ENCODE measurements at regions not wholly inside any gene's neighbourhood (a gene's known extent, or its start where the extent isn't known, plus 50 kb on each side); places are given as distances from the start of the nearest gene placed in this dataset.

DNA sequence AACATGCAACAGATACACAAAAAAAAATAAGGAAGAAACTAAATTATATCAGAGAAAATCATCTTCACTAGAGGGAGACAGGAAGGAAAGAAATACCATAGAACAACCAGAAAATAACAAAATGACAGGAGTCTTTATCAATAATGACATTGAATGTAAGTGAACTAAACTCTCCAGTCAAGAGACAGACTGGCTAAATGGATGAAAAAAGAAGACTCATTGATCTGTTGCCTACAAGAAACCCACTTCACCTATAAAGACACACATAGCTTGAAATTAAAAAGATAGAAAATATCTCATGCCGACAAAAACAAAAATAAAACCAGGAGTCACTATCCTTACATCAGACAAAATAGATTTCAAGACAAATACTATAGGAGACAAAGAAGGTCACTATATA is 593.1 kb upstream of the USP24 start:
- no peak overlapping the region for H3K27ac ChIP-seq (ENCODE audit: insufficient read depth in 1 of 2, low read depth in 1 of 2, low read length in 2 of 2, poor library complexity in 1 of 2, severe bottlenecking in 2 of 2)
- CTCF ChIA-PET: interaction anchor here (0.6 kb wide), 1 partner anchor 11 kb away, joined by 4 read pairs; no protein-coding TSS in a partner anchor
- peaks cover 0 to 7% (median 0%) of the 10 kb centered on the region in 5 experiments for H3K9me3 ChIP-seq (ENCODE audit: control extremely low read depth in 1 of 5, control insufficient read depth in 4 of 5, insufficient read depth in 2 of 5, low read depth in 1 of 5, low read length in 4 of 5)
- POLR2A ChIA-PET: no interaction called here
- no peaks in the 10 kb centered on the region for H3K4me1 ChIP-seq (ENCODE audit: control extremely low read depth in 1 of 4, control insufficient read depth in 4 of 4, insufficient read depth in 4 of 4, low read length in 3 of 4)
- H3K36me3 ChIP-seq (ENCODE audit: control insufficient read depth in 4 of 4, insufficient read depth in 4 of 4, low read length in 3 of 4): no peaks in the 10 kb centered on the region
- WGBS (ENCODE audit: insufficient coverage): no CpG with 5 or more reads among the region's 1 CpG
- DNase-seq: no peak
- no peak overlapping the region for H3K4me3 ChIP-seq (ENCODE audit: control insufficient read depth in 1 of 7, extremely low read depth in 1 of 7, insufficient read depth in 4 of 7, low read depth in 2 of 7, low read length in 6 of 7)
- H3K27me3 ChIP-seq (replicated peaks in 2 of 5; ENCODE audit: control insufficient read depth in 4 of 5, insufficient read depth in 5 of 5, low read length in 4 of 5): no peaks in the 10 kb centered on the region

DNA sequence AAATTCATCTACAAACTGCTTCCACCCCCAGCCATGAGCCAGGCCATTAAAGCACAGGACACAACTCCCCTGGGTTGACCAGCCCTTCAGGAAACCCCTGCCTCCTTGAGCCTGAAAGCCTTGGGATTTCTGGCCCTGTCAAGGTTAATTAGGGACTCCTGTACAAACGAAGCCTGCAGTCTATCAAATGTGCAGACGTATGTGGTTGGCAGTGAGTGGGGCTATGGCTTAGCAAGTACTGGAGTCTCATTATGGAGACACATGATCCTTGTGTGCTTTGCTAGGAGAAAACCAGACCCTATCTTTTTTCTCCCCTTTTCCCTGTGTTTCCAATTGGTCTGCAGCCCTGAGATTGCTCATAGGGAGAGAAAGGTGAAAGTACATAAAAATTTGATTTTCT is 588.3 kb upstream of the USP24 start:
- DNase-seq: no peak
- POLR2A ChIA-PET: no interaction called here
- Histone ChIP-seq H3K27ac (ENCODE audit: insufficient read depth in 1 of 2, low read depth in 1 of 2, low read length in 2 of 2, poor library complexity in 1 of 2, severe bottlenecking in 2 of 2) (no peak overlapping the region), H3K4me3 (ENCODE audit: control insufficient read depth in 1 of 7, extremely low read depth in 1 of 7, insufficient read depth in 4 of 7, low read depth in 2 of 7, low read length in 6 of 7) (no peak overlapping the region), H3K27me3 (replicated peaks in 2 of 5; ENCODE audit: control insufficient read depth in 4 of 5, insufficient read depth in 5 of 5, low read length in 4 of 5) (no peaks in the 10 kb centered on the region), H3K9me3 (ENCODE audit: control extremely low read depth in 1 of 5, control insufficient read depth in 4 of 5, insufficient read depth in 2 of 5, low read depth in 1 of 5, low read length in 4 of 5) (peaks cover 0 to 12% (median 0%) of the 10 kb centered on the region in 5 experiments), H3K36me3 (ENCODE audit: control insufficient read depth in 4 of 4, insufficient read depth in 4 of 4, low read length in 3 of 4) (no peaks in the 10 kb centered on the region), H3K4me1 (ENCODE audit: control extremely low read depth in 1 of 4, control insufficient read depth in 4 of 4, insufficient read depth in 4 of 4, low read length in 3 of 4) (no peaks in the 10 kb centered on the region)
- CTCF ChIA-PET: no interaction called here
- 100% methylated on average over 1 of the region's 2 CpGs for WGBS (ENCODE audit: insufficient coverage)

DNA sequence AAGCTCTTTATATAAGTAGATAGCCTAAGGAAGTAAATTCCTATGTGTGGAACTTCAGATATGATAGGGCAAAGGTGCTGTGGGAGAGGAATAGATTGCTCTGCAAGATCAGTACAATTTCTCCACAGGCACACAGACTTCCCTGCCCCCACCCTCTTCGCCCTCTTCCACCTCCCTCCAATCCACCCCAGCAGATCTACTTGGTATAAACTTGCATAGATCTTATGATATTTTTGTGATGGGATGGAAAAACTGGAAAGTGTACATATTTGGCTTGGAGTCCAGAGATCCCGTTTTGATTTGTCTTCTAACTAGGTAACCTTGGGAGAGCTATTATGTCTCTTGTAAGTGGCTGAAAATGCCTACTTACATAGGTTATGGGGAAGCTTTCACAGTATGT is 586.3 kb upstream of the USP24 start:
- no peaks in the 10 kb centered on the region for H3K36me3 ChIP-seq (ENCODE audit: control insufficient read depth in 4 of 4, insufficient read depth in 4 of 4, low read length in 3 of 4)
- DNase-seq: no peak
- H3K4me1 ChIP-seq (ENCODE audit: control extremely low read depth in 1 of 4, control insufficient read depth in 4 of 4, insufficient read depth in 4 of 4, low read length in 3 of 4): no peaks in the 10 kb centered on the region
- CTCF ChIA-PET: no interaction called here
- WGBS (ENCODE audit: insufficient coverage): 100% methylated on average over 1 of the region's 2 CpGs
- H3K27ac ChIP-seq (ENCODE audit: insufficient read depth in 1 of 2, low read depth in 1 of 2, low read length in 2 of 2, poor library complexity in 1 of 2, severe bottlenecking in 2 of 2): no peak overlapping the region
- H3K27me3 ChIP-seq (replicated peaks in 2 of 5; ENCODE audit: control insufficient read depth in 4 of 5, insufficient read depth in 5 of 5, low read length in 4 of 5): no peaks in the 10 kb centered on the region
- POLR2A ChIA-PET: no interaction called here
- no peak overlapping the region for H3K4me3 ChIP-seq (ENCODE audit: control insufficient read depth in 1 of 7, extremely low read depth in 1 of 7, insufficient read depth in 4 of 7, low read depth in 2 of 7, low read length in 6 of 7)
- H3K9me3 ChIP-seq (ENCODE audit: control extremely low read depth in 1 of 5, control insufficient read depth in 4 of 5, insufficient read depth in 2 of 5, low read depth in 1 of 5, low read length in 4 of 5): peaks cover 0 to 6% (median 0%) of the 10 kb centered on the region in 5 experiments

DNA sequence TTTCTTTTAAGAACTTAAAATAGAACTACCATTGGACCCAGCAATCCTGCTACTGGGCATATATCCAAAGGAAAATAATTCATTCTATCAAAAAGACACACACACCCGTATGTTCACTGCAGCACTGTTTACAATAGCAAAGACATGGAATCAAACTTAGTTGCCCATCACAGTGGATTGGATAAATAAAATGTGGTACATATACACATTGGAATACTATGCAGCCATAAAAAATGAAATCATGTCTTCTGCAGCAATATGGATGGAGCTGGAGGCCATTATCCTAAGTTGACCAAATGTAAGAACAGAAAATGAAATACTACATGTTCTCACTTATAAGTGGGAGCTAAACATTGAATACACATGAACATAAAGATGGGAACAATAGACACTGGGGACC is 585.3 kb upstream of the USP24 start:
- CTCF ChIA-PET: no interaction called here
- no peak overlapping the region for H3K27ac ChIP-seq (ENCODE audit: insufficient read depth in 1 of 2, low read depth in 1 of 2, low read length in 2 of 2, poor library complexity in 1 of 2, severe bottlenecking in 2 of 2)
- no peak overlapping the region for H3K4me3 ChIP-seq (ENCODE audit: control insufficient read depth in 1 of 7, extremely low read depth in 1 of 7, insufficient read depth in 4 of 7, low read depth in 2 of 7, low read length in 6 of 7)
- DNase-seq: no peak
- no CpG with 5 or more reads among the region's 1 CpG for WGBS (ENCODE audit: insufficient coverage)
- peaks cover 0 to 5% (median 0%) of the 10 kb centered on the region in 5 experiments for H3K9me3 ChIP-seq (ENCODE audit: control extremely low read depth in 1 of 5, control insufficient read depth in 4 of 5, insufficient read depth in 2 of 5, low read depth in 1 of 5, low read length in 4 of 5)
- H3K36me3 ChIP-seq (ENCODE audit: control insufficient read depth in 4 of 4, insufficient read depth in 4 of 4, low read length in 3 of 4): no peaks in the 10 kb centered on the region
- POLR2A ChIA-PET: no interaction called here
- H3K4me1 ChIP-seq (ENCODE audit: control extremely low read depth in 1 of 4, control insufficient read depth in 4 of 4, insufficient read depth in 4 of 4, low read length in 3 of 4): no peaks in the 10 kb centered on the region
- no peaks in the 10 kb centered on the region for H3K27me3 ChIP-seq (replicated peaks in 2 of 5; ENCODE audit: control insufficient read depth in 4 of 5, insufficient read depth in 5 of 5, low read length in 4 of 5)

DNA sequence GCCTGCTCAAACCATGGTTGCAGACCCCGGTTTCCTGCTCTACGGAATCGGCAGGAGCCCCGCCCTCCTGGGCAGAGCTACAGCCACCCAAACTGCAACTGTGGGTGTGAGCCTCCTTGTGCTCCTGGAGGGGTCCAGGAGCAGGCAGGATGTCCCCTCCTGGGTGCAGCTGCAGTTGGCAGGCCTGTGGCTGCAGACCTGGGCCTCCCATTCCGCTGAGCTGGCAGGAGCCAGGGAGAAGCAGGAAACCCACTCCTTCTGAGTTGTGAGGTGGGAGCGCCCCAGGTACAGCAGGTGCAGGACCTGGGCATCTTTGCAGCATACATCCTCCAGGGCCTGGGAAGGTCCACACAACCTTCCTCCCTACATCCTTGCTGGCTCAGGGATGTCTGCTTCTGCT is 578.7 kb upstream of the USP24 start:
- peaks cover 0 to 10% (median 0%) of the 10 kb centered on the region in 5 experiments for H3K9me3 ChIP-seq (ENCODE audit: control extremely low read depth in 1 of 5, control insufficient read depth in 4 of 5, insufficient read depth in 2 of 5, low read depth in 1 of 5, low read length in 4 of 5)
- 100% methylated on average over 4 of the region's 6 CpGs for WGBS (ENCODE audit: insufficient coverage)
- H3K27me3 ChIP-seq (replicated peaks in 2 of 5; ENCODE audit: control insufficient read depth in 4 of 5, insufficient read depth in 5 of 5, low read length in 4 of 5): no peaks in the 10 kb centered on the region
- no peaks in the 10 kb centered on the region for H3K4me1 ChIP-seq (ENCODE audit: control extremely low read depth in 1 of 4, control insufficient read depth in 4 of 4, insufficient read depth in 4 of 4, low read length in 3 of 4)
- DNase-seq: no peak
- no peak overlapping the region for H3K4me3 ChIP-seq (ENCODE audit: control insufficient read depth in 1 of 7, extremely low read depth in 1 of 7, insufficient read depth in 4 of 7, low read depth in 2 of 7, low read length in 6 of 7)
- CTCF ChIA-PET: no interaction called here
- POLR2A ChIA-PET: no interaction called here
- H3K27ac ChIP-seq (ENCODE audit: insufficient read depth in 1 of 2, low read depth in 1 of 2, low read length in 2 of 2, poor library complexity in 1 of 2, severe bottlenecking in 2 of 2): no peak overlapping the region
- no peaks in the 10 kb centered on the region for H3K36me3 ChIP-seq (ENCODE audit: control insufficient read depth in 4 of 4, insufficient read depth in 4 of 4, low read length in 3 of 4)

DNA sequence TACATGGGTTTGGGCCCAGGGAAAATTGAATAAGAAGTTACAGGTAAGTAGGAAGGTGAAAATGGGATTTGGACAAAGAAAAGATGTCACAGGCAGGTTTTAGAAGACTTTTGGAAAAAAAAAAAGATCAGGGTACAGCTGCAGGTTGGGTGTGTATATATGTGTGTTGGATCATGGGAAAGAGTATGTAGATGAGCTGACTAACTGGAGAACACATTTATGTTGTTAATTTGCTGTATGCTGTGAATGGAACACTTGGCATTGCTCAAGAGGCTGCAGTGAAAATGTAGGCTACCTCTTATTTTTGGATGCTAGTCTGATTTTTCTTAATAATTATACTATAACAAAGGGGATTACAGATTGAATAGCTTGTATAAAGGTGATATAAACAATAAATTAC is 577.7 kb upstream of the USP24 start:
- H3K9me3 ChIP-seq (ENCODE audit: control extremely low read depth in 1 of 5, control insufficient read depth in 4 of 5, insufficient read depth in 2 of 5, low read depth in 1 of 5, low read length in 4 of 5): peaks cover 0 to 10% (median 0%) of the 10 kb centered on the region in 5 experiments
- no peaks in the 10 kb centered on the region for H3K27me3 ChIP-seq (replicated peaks in 2 of 5; ENCODE audit: control insufficient read depth in 4 of 5, insufficient read depth in 5 of 5, low read length in 4 of 5)
- H3K36me3 ChIP-seq (ENCODE audit: control insufficient read depth in 4 of 4, insufficient read depth in 4 of 4, low read length in 3 of 4): no peaks in the 10 kb centered on the region
- H3K27ac ChIP-seq (ENCODE audit: insufficient read depth in 1 of 2, low read depth in 1 of 2, low read length in 2 of 2, poor library complexity in 1 of 2, severe bottlenecking in 2 of 2): no peak overlapping the region
- H3K4me1 ChIP-seq (ENCODE audit: control extremely low read depth in 1 of 4, control insufficient read depth in 4 of 4, insufficient read depth in 4 of 4, low read length in 3 of 4): no peaks in the 10 kb centered on the region
- POLR2A ChIA-PET: no interaction called here
- no peak for DNase-seq
- CTCF ChIA-PET: interaction anchor here (0.6 kb wide), 1 partner anchor 1432 kb away, joined by 3 read pairs; no protein-coding TSS in a partner anchor
- no peak overlapping the region for H3K4me3 ChIP-seq (ENCODE audit: control insufficient read depth in 1 of 7, extremely low read depth in 1 of 7, insufficient read depth in 4 of 7, low read depth in 2 of 7, low read length in 6 of 7)

DNA sequence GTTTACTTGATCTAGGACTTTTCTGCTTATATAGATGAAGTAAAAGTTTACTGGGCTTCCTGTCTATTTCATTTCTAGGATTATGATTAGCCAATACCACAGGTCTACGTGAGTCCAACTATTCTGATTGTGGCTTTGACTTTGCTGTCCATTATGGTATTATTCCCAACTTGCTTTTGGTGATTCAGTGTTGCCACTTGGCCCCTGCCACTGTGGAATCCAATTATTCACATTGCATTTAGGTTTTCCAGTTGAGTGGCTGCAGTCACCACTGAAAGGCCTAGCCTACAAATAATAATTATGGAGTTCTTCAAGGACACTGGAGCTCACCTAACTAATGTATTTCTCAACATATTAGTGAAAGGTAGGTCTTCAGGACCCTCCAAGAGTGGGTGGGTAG is 574.3 kb upstream of the USP24 start:
- ChIA-PET POLR2A (no interaction called here), CTCF (no interaction called here)
- Histone ChIP-seq H3K9me3 (ENCODE audit: control extremely low read depth in 1 of 5, control insufficient read depth in 4 of 5, insufficient read depth in 2 of 5, low read depth in 1 of 5, low read length in 4 of 5) (peaks cover 0 to 8% (median 0%) of the 10 kb centered on the region in 5 experiments), H3K36me3 (ENCODE audit: control insufficient read depth in 4 of 4, insufficient read depth in 4 of 4, low read length in 3 of 4) (no peaks in the 10 kb centered on the region), H3K4me3 (ENCODE audit: control insufficient read depth in 1 of 7, extremely low read depth in 1 of 7, insufficient read depth in 4 of 7, low read depth in 2 of 7, low read length in 6 of 7) (no peak overlapping the region), H3K27ac (ENCODE audit: insufficient read depth in 1 of 2, low read depth in 1 of 2, low read length in 2 of 2, poor library complexity in 1 of 2, severe bottlenecking in 2 of 2) (no peak overlapping the region), H3K4me1 (ENCODE audit: control extremely low read depth in 1 of 4, control insufficient read depth in 4 of 4, insufficient read depth in 4 of 4, low read length in 3 of 4) (no peaks in the 10 kb centered on the region), H3K27me3 (replicated peaks in 2 of 5; ENCODE audit: control insufficient read depth in 4 of 5, insufficient read depth in 5 of 5, low read length in 4 of 5) (no peaks in the 10 kb centered on the region)
- no peak for DNase-seq
- 100% methylated on average over 1 of the region's 1 CpG for WGBS (ENCODE audit: insufficient coverage)

Measured in common myeloid progenitor, CD34-positive (primary cell).